Natural killer cell treated with Interleukin-12 subunit alpha and Interleukin-12 subunit beta and Interleukin-15 and Interleukin-18, amount 100 ng/mL, for 72 hours (primary cell): ENCODE measurements at regions not wholly inside any gene's neighbourhood (a gene's known extent, or its start where the extent isn't known, plus 50 kb on each side); places are given as distances from the start of the nearest gene placed in this dataset.
A peak's percentile ranks its signal among the peaks of the same experiment; 100 is the strongest.

Experiments used
- ATAC-seq, 2 donors: fragments of 150-1000 bp; cut with Tn5 transposase in 1 of 2; sonication (Bioruptor Pico), chemical (Tn5 transposase) in 1 of 2; 2 replicates each; pipeline ENCODE4 v1.10.0; 2021
- DNase-seq: peaks from one replicate; pipeline ENCODE4 v3.0.0; 2022; ENCODE audit warnings: low spot score
- H3K27ac Mint-ChIP-seq, 2 donors: 1 replicate in 1 of 2; 2 replicates in 1 of 2; pipeline ENCODE4 v1.8.0; 2022; ENCODE audit warnings: mixed read lengths in 2 of 2, mild to moderate bottlenecking in 1 of 2, moderate library complexity in 1 of 2
- H3K27me3 Mint-ChIP-seq, 2 donors: 1 replicate in 1 of 2; 2 replicates in 1 of 2; pipeline ENCODE4 v1.8.0; 2022; ENCODE audit warnings: mixed read lengths in 2 of 2
- H3K36me3 Mint-ChIP-seq: one replicate; pipeline ENCODE4 v1.8.0; 2022; ENCODE audit warnings: mixed read lengths
- H3K4me1 Mint-ChIP-seq, 2 donors: 1 replicate in 1 of 2; 2 replicates in 1 of 2; pipeline ENCODE4 v1.8.0; 2022; ENCODE audit warnings: low read depth in 2 of 2, mixed read lengths in 2 of 2, mild to moderate bottlenecking in 1 of 2
- H3K4me3 Mint-ChIP-seq: one replicate; pipeline ENCODE4 v1.8.0; 2022; ENCODE audit warnings: mixed read lengths
- H3K9me3 Mint-ChIP-seq: 2 replicates; pipeline ENCODE4 v1.8.0; 2022; ENCODE audit warnings: mixed read lengths

DNA sequence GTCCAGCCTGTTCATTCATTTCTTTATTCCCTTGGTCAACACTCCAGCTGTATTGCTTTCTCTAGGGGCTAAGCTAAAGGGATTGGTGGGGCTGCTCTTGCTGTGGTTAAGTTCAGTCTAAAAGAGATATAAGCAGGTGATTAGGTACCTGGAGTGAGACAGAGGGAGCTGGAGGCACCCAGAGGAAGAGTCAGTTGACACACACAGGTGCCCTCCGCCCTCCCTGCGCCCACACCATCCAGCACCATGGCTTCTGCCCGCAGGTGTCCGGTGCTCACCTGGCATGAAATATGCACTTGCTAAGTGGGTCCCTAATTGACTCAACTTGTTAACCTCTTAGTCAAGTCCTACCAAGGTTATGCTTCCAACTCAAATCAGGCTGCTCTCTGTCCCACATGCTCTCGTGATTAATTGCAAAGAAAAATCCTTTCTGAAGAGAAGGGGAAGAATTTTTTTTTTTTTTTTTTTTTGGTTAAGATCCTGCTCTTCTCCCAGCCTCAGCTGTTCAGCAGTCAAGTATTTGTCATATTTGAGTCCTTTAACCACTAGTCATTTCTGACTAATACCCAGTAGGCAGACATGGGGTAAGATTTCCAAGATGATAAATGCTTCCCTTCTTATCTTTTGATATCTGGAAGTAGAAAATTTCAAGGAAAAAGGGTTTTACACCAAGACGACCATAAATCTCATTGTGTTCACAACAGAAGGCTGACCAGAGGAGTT, 199.8 kb upstream of the WSCD1 start:
- H3K27ac Mint-ChIP-seq = no peak overlapping the region
- H3K4me1 Mint-ChIP-seq = no peaks in the 10 kb centered on the region
- H3K9me3 Mint-ChIP-seq = no peaks in the 10 kb centered on the region
- H3K36me3 Mint-ChIP-seq = no peaks in the 10 kb centered on the region
- DNase-seq = no peak
- no peak overlapping the region for H3K4me3 Mint-ChIP-seq
- peaks cover 12 to 30% of the 10 kb centered on the region in 2 donors for H3K27me3 Mint-ChIP-seq
- no peak for ATAC-seq

DNA sequence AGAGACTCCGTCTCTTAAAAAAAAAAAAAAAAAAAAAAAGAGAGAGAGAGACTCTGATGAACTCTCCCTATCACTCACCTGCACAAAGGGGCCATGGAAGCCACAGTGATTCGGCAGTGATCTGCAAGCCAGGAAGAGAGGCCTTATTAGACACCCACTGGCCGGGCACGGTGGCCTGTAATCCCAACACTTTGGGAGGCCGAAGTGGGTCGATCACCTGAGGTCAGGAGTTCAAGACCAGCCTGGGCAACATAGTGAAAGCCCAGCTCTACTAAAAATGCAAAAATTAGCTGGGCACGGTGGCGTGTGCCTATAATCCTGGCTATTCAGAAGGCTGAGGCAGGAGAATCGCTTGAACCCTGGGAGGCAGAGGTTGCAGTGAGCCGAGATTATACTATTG, 198.5 kb upstream of the WSCD1 start:
- no peak for ATAC-seq
- no peak overlapping the region for H3K27ac Mint-ChIP-seq
- no peaks in the 10 kb centered on the region for H3K9me3 Mint-ChIP-seq
- H3K4me1 Mint-ChIP-seq = no peaks in the 10 kb centered on the region
- H3K36me3 Mint-ChIP-seq = no peaks in the 10 kb centered on the region
- no peak overlapping the region for H3K4me3 Mint-ChIP-seq
- DNase-seq = no peak
- H3K27me3 Mint-ChIP-seq = peaks cover 13 to 37% of the 10 kb centered on the region in 2 donors

DNA sequence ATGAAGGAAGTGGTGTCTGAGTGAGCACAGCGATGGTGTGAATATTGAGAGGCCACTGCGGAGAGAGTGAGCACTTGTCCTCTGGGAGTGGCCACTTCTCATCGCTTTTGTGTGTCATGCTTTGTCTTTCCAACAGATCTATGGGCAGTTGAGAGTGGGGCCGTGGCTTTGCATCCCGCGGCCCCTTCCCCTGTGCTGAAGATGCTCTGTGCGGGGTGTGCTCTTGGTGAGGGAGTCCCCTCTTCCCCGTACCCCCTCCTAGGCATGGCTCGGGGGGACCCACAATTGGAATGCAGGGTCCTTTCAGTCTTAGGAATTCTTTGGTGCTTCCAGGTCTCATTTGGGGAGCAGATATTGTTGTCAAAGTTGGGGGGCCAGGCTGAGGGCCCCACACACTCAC, 197.3 kb upstream of the WSCD1 start:
- ATAC-seq = peak in 1 of 2 donors; percentile 34
- Mint-ChIP-seq H3K36me3 (no peaks in the 10 kb centered on the region), H3K27ac (no peak overlapping the region), H3K4me1 (no peaks in the 10 kb centered on the region), H3K9me3 (no peaks in the 10 kb centered on the region), H3K4me3 (no peak overlapping the region), H3K27me3 (peaks cover 15 to 36% of the 10 kb centered on the region in 2 donors)
- DNase-seq = no peak

DNA sequence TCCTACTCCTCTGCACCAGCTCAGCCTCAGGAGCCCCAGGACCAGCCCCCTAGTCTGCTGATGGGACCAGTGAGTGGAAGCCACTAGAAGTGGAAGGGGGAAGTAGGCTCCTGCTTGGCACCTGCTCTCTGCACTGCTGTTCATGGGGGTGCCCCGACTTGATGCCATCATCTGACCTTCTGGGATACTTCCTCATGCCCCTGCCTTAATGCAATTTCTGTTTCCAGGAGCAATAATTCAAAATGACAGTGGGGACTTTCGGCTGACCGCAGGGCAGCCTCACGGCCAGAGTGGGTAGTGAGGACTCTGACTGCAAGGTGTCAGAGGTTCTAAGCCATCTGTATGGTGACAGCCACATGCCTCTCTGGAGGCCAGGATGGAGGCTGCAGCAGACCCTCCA, 196.4 kb upstream of the WSCD1 start:
- H3K27me3 Mint-ChIP-seq = peaks cover 15 to 36% of the 10 kb centered on the region in 2 donors
- no peaks in the 10 kb centered on the region for H3K4me1 Mint-ChIP-seq
- H3K36me3 Mint-ChIP-seq = no peaks in the 10 kb centered on the region
- no peak overlapping the region for H3K4me3 Mint-ChIP-seq
- H3K9me3 Mint-ChIP-seq = no peaks in the 10 kb centered on the region
- no peak overlapping the region for H3K27ac Mint-ChIP-seq
- no peak for ATAC-seq
- DNase-seq = no peak

DNA sequence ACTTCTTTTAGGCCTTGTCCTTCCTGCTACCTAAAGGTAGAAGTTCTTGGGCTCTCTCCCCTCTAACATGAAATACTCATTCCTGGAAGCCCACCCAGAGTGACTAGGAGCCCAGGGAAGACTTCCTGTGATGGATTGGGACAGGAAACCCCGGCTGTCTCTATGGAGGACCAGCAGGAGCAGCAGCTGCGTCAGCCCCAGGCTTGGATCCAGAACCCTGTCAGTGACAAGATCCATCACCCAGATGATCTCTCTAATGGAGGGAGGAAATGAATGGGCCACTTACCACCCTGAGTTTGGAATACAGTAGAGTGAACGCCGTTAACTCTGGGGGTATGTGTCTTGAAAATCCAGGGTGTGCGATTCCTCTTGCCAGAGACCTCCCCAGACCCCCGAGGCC, 195.7 kb upstream of the WSCD1 start:
- Mint-ChIP-seq H3K27me3 (peaks cover 15 to 36% of the 10 kb centered on the region in 2 donors), H3K4me3 (no peak overlapping the region), H3K27ac (no peak overlapping the region), H3K36me3 (no peaks in the 10 kb centered on the region), H3K9me3 (no peaks in the 10 kb centered on the region), H3K4me1 (no peaks in the 10 kb centered on the region)
- ATAC-seq (no peak), DNase-seq (no peak)

DNA sequence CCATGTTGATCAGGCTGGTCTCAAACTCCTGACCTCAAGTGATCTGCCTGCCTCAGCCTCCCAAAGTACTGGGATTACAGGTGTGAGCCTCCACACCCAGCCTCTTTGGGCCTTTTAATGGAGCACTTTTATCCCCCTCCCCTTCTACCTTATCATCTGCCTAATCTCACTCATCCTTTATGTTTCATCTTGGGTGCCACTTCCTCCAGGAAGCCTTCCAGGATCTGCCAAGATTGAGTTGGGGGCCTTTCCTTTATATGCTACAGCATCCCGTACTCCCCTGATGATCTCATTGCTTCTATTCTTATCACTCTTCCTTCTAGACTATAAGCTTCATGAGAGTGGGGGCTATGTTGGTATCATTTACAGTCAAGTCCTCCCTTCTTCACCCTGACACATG, 192.8 kb upstream of the WSCD1 start:
- no peak for ATAC-seq
- no peak overlapping the region for H3K4me3 Mint-ChIP-seq
- H3K36me3 Mint-ChIP-seq = no peaks in the 10 kb centered on the region
- H3K9me3 Mint-ChIP-seq = no peaks in the 10 kb centered on the region
- no peak overlapping the region for H3K27ac Mint-ChIP-seq
- DNase-seq = no peak
- peaks cover 11 to 36% of the 10 kb centered on the region in 2 donors for H3K27me3 Mint-ChIP-seq
- no peaks in the 10 kb centered on the region for H3K4me1 Mint-ChIP-seq

DNA sequence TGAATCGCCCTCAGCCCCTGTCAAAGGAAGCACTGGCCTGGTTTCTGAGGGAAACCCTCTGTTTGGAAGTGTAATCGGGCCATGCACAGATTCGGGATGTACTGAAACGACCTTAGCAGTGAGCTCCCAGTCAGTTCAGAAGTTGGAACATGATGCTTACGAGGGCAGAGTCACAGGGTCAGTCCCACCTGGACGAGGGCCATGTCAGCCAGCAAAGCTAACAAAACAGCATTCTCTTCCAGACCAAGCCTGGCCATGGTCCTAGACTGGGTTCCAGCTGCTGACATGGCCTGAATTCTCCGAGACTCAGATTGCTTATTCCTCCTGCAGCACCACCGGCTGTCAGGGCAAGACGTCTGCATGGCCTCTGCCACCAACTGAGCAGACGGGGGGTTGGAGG, 192.2 kb upstream of the WSCD1 start:
- H3K4me1 Mint-ChIP-seq = no peaks in the 10 kb centered on the region
- no peak for DNase-seq
- no peak overlapping the region for H3K27ac Mint-ChIP-seq
- H3K27me3 Mint-ChIP-seq = peaks cover 13 to 36% of the 10 kb centered on the region in 2 donors
- H3K4me3 Mint-ChIP-seq = no peak overlapping the region
- H3K9me3 Mint-ChIP-seq = no peaks in the 10 kb centered on the region
- no peaks in the 10 kb centered on the region for H3K36me3 Mint-ChIP-seq
- ATAC-seq = no peak

DNA sequence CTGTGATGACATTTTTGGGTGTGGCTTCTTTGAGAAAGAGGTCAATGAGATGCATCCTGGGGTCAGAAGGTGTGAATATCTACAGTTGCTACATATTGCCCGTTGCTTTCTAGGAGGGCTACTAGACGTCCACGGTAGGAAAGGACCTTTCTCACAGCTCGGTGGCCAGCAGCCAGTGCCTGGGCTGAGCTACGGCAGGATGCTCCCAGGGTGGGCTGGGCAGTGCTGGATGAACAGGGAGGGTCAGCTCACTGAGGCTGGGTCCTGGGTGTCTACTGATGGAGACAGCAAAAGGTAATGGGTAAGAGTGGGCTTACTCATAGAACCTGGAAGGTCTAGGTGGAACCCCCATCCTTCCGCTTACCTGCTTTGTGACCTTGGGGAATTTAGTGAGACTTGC, 188.3 kb upstream of the WSCD1 start:
- Mint-ChIP-seq H3K4me3 (no peak overlapping the region), H3K4me1 (no peaks in the 10 kb centered on the region), H3K27me3 (peaks cover 13 to 19% of the 10 kb centered on the region in 2 donors), H3K27ac (no peak overlapping the region), H3K36me3 (no peaks in the 10 kb centered on the region), H3K9me3 (no peaks in the 10 kb centered on the region)
- DNase-seq = no peak
- no peak for ATAC-seq

DNA sequence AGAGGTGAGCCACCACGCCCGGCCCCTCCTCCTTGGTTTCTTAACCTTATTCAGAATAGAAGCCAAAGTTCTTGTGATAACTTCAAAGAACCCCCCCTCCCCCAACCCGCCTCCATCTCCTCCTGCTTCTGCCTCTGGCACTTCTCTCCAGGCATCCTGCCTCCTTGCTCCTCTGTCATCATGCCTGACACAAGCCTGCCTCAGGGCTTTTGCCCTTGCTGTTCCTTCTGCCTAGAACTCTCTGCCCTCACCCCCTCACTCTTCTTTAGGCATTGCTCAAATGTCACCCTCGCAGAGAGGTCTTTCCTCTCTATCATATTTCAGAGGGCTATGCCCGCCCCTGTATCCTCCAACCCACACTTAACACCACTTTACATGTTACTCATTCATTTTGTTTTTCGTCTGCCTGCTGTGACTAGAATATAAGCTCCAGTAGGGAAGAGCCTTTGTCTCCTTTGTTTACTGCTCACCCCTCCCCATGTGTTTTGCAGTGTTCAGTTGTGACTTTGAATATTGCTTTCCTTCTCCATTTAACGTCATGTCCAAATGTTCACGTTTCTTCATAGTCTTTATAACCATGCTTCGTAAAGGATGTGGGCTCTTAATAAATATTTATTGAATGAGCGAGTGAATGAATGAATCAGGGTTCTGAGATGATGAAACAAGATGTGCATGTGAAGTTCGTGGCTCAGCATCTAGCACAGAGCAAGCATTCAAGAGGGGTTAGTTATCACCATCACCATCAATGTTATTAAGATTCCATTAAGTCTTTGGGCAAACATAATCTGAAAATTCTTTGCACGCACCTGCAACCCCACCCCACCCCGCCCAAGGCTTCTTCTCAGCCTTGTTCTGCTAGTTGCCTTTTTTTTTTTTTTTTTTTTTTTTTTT, 186.2 kb upstream of the WSCD1 start:
- Mint-ChIP-seq H3K4me1 (no peaks in the 10 kb centered on the region), H3K36me3 (no peaks in the 10 kb centered on the region), H3K27me3 (peaks cover 10 to 21% of the 10 kb centered on the region in 2 donors), H3K27ac (no peak overlapping the region), H3K9me3 (no peaks in the 10 kb centered on the region), H3K4me3 (no peak overlapping the region)
- ATAC-seq (no peak), DNase-seq (no peak)

DNA sequence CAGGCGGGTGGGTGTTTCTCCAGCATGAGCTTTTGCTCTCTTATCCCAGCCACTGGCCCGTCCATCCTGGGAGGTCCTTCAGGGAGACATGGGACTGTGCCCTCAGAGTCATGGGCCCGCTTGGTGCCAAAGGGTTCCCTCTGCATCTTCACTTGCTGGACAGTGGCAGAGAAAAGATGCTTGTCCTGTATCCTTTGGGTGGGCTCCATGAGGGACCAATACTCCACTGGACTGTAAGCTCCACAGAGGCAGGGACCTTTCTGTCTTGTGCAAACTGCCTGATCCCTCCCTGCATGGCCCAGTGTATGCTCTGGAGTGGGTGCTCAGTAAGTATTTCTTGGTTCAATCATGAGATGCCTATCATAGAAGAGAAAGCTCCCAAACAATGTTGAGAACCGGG, 184.8 kb upstream of the WSCD1 start:
- no peak overlapping the region for H3K4me3 Mint-ChIP-seq
- no peak for DNase-seq
- no peak overlapping the region for H3K27ac Mint-ChIP-seq
- no peak for ATAC-seq
- H3K36me3 Mint-ChIP-seq = no peaks in the 10 kb centered on the region
- peaks cover 17 to 32% of the 10 kb centered on the region in 2 donors for H3K27me3 Mint-ChIP-seq
- no peaks in the 10 kb centered on the region for H3K9me3 Mint-ChIP-seq
- H3K4me1 Mint-ChIP-seq = no peaks in the 10 kb centered on the region

DNA sequence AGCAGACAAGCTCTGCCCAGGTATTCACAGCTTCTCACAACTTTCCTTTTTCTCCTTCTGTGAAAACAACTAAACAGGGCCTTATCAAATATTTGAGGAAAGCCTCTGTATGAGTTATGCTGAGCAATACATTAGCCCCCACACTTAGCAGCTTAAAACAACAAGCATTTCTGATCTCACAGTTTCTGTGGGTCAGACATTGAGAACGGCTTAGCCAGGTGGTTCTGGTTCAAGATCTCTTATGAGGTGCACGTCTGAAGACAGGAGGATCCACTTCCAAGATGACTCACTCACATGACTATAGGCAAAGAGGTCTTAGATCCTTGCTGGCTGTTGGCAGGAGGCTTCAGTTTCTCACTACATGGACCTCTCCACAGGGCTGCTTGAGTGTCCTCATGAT, 181.4 kb upstream of the WSCD1 start:
- H3K27ac Mint-ChIP-seq = no peak overlapping the region
- no peaks in the 10 kb centered on the region for H3K4me1 Mint-ChIP-seq
- peaks cover 17 to 45% of the 10 kb centered on the region in 2 donors for H3K27me3 Mint-ChIP-seq
- no peaks in the 10 kb centered on the region for H3K36me3 Mint-ChIP-seq
- no peak overlapping the region for H3K4me3 Mint-ChIP-seq
- DNase-seq (no peak), ATAC-seq (no peak)
- H3K9me3 Mint-ChIP-seq = no peaks in the 10 kb centered on the region

DNA sequence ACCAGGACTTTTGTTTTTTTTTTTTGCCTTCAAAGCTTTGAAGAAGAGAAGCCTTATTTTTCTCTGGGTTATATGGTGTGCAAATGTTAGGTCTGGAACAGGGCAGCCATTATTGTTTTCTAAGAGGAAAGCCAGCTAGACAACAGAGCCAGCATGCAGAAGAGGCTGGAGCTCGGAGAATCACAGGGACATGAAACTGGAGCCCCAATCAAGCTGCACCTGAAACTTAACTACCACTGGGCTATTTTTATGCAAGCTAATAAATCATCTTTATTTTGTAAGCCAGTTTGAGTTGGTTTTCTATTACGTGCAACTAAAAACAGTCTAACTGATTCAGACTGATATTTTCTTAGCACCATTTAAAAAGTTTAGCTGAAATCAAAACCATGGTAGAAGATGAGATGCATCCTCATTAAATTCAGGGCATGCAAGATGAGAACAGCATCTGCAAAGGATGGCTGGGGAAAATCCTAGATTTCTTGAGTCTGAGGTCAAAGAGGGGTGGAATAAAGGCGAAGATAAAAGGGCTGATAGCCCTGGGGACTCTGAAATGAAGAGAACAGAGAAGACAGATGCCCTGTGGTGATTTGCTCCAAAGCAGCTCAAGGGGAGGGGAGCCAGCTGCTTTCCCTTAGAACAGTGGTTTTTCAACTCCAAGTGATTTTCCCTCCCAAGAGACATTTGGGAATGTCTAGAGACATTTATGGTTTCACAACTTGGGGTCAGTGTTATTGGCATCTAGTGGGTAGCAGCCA, 177.1 kb upstream of the WSCD1 start:
- Mint-ChIP-seq H3K27me3 (peaks cover 30 to 64% of the 10 kb centered on the region in 2 donors), H3K36me3 (no peaks in the 10 kb centered on the region), H3K9me3 (no peaks in the 10 kb centered on the region), H3K27ac (no peak overlapping the region), H3K4me3 (no peak overlapping the region), H3K4me1 (peaks cover 6% of the 10 kb centered on the region in 2 donors)
- no peak for DNase-seq
- no peak for ATAC-seq

DNA sequence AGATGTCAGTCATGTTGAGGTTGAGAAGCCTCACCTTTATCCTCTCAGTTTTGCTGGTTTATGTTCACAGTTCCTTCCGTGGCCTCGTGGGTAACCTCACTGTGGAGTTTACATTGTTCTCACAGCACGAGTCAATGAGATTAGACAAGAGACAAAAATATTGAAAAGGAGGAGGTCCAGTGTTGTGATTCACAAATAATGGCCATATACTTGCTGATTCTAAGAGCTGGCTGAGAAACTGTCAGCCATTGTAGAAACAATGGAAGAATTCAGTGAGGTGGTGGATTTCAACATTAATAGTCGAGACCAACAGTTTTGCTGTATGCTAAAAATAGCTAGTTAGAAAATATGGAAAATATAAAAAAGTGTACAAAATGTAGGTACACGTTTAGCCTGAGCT, 176.4 kb upstream of the WSCD1 start:
- peaks cover 30 to 62% of the 10 kb centered on the region in 2 donors for H3K27me3 Mint-ChIP-seq
- DNase-seq = no peak
- peaks cover 6% of the 10 kb centered on the region in 2 donors for H3K4me1 Mint-ChIP-seq
- no peak overlapping the region for H3K4me3 Mint-ChIP-seq
- H3K36me3 Mint-ChIP-seq = no peaks in the 10 kb centered on the region
- ATAC-seq = no peak
- H3K9me3 Mint-ChIP-seq = no peaks in the 10 kb centered on the region
- H3K27ac Mint-ChIP-seq = no peak overlapping the region

DNA sequence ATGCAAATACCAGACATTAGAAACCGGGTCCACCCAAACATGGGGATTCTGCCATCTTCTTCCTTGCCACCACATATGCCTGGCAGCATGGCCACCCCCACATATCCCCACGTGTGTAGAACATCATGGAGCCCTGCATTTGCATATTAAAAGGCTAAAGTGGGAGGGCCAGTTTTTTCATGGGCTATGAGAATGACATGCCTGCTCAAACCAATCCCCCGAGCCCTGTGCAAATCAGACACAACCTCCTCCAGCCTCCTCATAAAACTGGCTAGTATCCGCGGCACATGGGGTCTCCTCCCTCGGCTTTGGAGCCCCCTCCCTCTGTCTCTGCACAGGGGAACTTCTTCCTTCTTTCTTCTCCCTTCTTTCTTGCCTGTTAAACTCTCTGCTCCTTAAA, 174.9 kb upstream of the WSCD1 start:
- H3K27ac Mint-ChIP-seq = no peak overlapping the region
- peaks cover 6% of the 10 kb centered on the region in 2 donors for H3K4me1 Mint-ChIP-seq
- DNase-seq = no peak
- H3K36me3 Mint-ChIP-seq = no peaks in the 10 kb centered on the region
- H3K27me3 Mint-ChIP-seq = peaks cover 24 to 49% of the 10 kb centered on the region in 2 donors
- ATAC-seq = no peak
- H3K4me3 Mint-ChIP-seq = no peak overlapping the region
- H3K9me3 Mint-ChIP-seq = no peaks in the 10 kb centered on the region
